ENCODE measurements at regions not wholly inside any gene's neighbourhood (a gene's known extent, or its start where the extent isn't known, plus 50 kb on each side); places are given as distances from the start of the nearest gene placed in this dataset.

- TF ChIP-seq CTCF (IDR thresholded peaks at IDR 0.05) (no peak), POLR2A (IDR thresholded peaks at IDR 0.05) (no peak)
These were observed 164.3 kb upstream of the PRDM9 start for GRCh38 chr5:23343121-23343520.

All from body of pancreas (tissue), 4 donors.